ENCODE measurements at regions not wholly inside any gene's neighbourhood (a gene's known extent, or its start where the extent isn't known, plus 50 kb on each side); places are given as distances from the start of the nearest gene placed in this dataset.
"Not testable (repeated sequence)": the region's sequence is repeated elsewhere in the genome, so short reads cannot be mapped to it uniquely, and the experiment has no call there.

DNA sequence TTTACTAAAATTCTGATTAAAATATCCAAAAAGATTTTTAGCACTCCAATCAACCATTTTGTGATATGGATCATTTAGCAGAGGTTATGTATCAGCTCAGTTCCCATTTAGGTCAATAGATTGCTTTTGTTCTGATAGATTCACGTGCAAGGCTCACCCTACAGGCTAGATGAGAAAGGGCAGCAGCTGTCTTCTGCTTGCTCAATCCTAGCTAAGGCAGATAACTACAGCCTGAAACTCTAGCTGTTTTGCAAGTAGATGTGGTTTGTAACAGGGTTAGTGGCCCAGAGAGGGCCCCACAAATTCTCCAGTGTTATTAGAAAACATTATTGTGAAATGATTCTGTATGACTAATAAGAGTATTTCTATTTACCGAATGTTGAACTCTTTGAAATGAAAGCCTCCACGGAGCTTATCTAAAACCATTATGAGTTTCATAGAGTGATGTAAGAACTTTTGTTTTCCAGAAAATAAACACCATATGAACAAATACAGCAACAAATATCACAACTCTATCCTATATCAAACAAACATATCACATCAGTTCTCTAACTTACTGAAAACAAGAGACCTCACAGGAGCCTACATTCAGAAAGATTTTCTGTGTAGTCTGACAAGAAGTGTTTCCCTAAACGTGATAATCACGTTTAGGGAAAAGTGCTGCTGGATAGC, 841.9 kb upstream of the ACO1 start:
- Histone ChIP-seq H2BK120ac (ENCODE audit: low read depth, low read length) (no peak overlapping the region), H3K4ac (ENCODE audit: low read depth in 1 of 2, low read length in 2 of 2) (no peak overlapping the region), H3K9ac (ENCODE audit: low read length) (no peak overlapping the region), H3K4me3 (ENCODE audit: insufficient read depth in 1 of 2, low read depth in 1 of 2, low read length in 2 of 2) (peak overlapping the region in 1 of 2 experiments; percentile 3), H3K4me1 (ENCODE audit: control insufficient read depth, insufficient read depth, low read depth, low read length) (no peaks in the 10 kb centered on the region), H3K23ac (ENCODE audit: low read length in 2 of 2) (no peak overlapping the region), H4K91ac (ENCODE audit: low read length) (no peak overlapping the region), H2BK5ac (ENCODE audit: low read depth, low read length, poor library complexity, severe bottlenecking) (no peak overlapping the region), H2AK5ac (ENCODE audit: low read length, severe bottlenecking) (no peak overlapping the region), H3K4me2 (ENCODE audit: low read length, poor library complexity, severe bottlenecking) (no peak overlapping the region), H2AFZ (ENCODE audit: low read depth, low read length) (no peak overlapping the region), H2BK15ac (ENCODE audit: low read depth, poor library complexity, severe bottlenecking) (no peak overlapping the region), H4K8ac (ENCODE audit: low read length) (no peak overlapping the region), H3K27me3 (ENCODE audit: control insufficient read depth in 1 of 2, insufficient read depth in 1 of 2, low read length in 2 of 2) (no peaks in the 10 kb centered on the region), H3K9me3 (ENCODE audit: control insufficient read depth, low read length) (no peaks in the 10 kb centered on the region), H2BK12ac (ENCODE audit: low read length in 2 of 2) (no peak overlapping the region), H3K14ac (ENCODE audit: low read length in 2 of 2) (no peak overlapping the region), H3K36me3 (ENCODE audit: control insufficient read depth in 1 of 2, insufficient read depth in 2 of 2, low read depth in 1 of 2, low read length in 2 of 2) (no peaks in the 10 kb centered on the region), H3K79me1 (replicated peaks; ENCODE audit: low read length, poor library complexity, severe bottlenecking) (no peaks in the 10 kb centered on the region), H3K18ac (ENCODE audit: low read depth in 1 of 2, low read length in 2 of 2) (no peak overlapping the region), H3K27ac (ENCODE audit: low read length, poor library complexity, severe bottlenecking) (no peak overlapping the region)
- 61% methylated on average over 3 of the region's 5 CpGs for WGBS
- peak; percentile 81 for DNase-seq

DNA sequence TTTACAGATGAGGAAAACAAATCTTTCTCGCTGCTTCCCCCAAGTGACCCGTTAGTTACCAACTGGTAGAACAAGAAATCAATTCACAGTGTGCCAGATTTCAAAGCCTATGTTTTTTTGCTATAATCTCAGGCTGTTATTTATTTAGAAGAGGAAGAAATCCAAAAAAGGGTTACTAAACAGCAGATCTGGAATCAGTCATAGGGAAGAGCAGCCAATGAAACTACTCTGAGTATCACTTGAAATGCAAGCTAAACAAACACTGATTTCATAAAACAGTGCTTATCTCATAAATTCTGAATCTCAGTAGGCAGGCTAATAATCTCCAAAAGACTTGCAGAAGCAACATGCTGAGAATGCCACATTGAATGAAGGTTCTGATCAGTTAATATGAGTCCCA, 829.5 kb upstream of the ACO1 start:
- Histone ChIP-seq H4K91ac (ENCODE audit: low read length) (no peak overlapping the region), H3K9me3 (ENCODE audit: control insufficient read depth, low read length) (peaks cover 3% of the 10 kb centered on the region), H3K18ac (ENCODE audit: low read depth in 1 of 2, low read length in 2 of 2) (no peak overlapping the region), H3K23ac (ENCODE audit: low read length in 2 of 2) (no peak overlapping the region), H3K4me1 (ENCODE audit: control insufficient read depth, insufficient read depth, low read depth, low read length) (no peaks in the 10 kb centered on the region), H2BK5ac (ENCODE audit: low read depth, low read length, poor library complexity, severe bottlenecking) (no peak overlapping the region), H4K8ac (ENCODE audit: low read length) (no peak overlapping the region), H3K27ac (ENCODE audit: low read length, poor library complexity, severe bottlenecking) (no peak overlapping the region), H2BK15ac (ENCODE audit: low read depth, poor library complexity, severe bottlenecking) (no peak overlapping the region), H3K4me3 (ENCODE audit: insufficient read depth in 1 of 2, low read depth in 1 of 2, low read length in 2 of 2) (no peak overlapping the region), H3K36me3 (ENCODE audit: control insufficient read depth in 1 of 2, insufficient read depth in 2 of 2, low read depth in 1 of 2, low read length in 2 of 2) (no peaks in the 10 kb centered on the region), H3K79me1 (replicated peaks; ENCODE audit: low read length, poor library complexity, severe bottlenecking) (no peaks in the 10 kb centered on the region), H3K4ac (ENCODE audit: low read depth in 1 of 2, low read length in 2 of 2) (no peak overlapping the region), H3K4me2 (ENCODE audit: low read length, poor library complexity, severe bottlenecking) (no peak overlapping the region), H2BK120ac (ENCODE audit: low read depth, low read length) (no peak overlapping the region), H2BK12ac (ENCODE audit: low read length in 2 of 2) (no peak overlapping the region), H3K14ac (ENCODE audit: low read length in 2 of 2) (no peak overlapping the region), H3K9ac (ENCODE audit: low read length) (no peak overlapping the region), H2AFZ (ENCODE audit: low read depth, low read length) (no peak overlapping the region), H3K27me3 (ENCODE audit: control insufficient read depth in 1 of 2, insufficient read depth in 1 of 2, low read length in 2 of 2) (no peaks in the 10 kb centered on the region), H2AK5ac (ENCODE audit: low read length, severe bottlenecking) (no peak overlapping the region)
- no peak for DNase-seq
- 100% methylated on average over 2 of the region's 2 CpGs for WGBS

DNA sequence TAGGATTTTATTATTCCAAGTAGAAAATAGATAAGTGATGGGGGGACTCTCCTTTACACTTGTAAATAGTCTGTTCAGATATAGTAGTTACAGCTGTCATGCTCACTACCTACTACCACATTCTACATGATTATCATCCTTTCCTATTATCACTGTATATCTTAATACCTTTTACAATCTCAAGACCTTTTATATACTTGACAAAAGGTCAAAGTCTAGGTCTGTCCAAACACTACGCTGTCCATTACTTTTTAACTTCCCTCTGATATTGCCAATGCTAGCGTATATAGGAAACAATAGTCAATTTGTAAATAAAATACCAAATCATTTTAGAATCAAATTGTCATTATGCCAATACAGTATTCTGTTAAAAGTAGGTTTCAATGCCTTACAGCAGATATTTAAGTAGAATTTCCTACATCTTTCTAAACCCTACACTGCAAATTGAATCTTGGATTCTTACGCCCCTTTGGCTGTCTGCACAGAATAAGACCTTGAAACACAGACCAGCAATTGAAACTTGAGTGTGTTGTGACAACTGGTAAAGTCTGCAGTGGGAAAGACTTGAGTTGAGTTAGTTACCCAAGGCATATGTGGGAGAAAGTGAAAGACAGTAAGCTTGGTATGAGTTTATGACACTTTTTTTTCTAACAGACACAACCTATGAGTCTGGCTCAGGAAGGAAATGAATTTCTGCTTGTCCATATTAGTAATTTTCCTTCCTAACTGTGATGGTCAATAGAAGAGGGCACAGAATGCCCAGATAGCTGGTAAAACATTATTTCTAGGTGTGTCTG, 827.6 kb upstream of the ACO1 start:
- 100% methylated on average over 1 of the region's 3 CpGs for WGBS
- H2AFZ ChIP-seq (ENCODE audit: low read depth, low read length): no peak overlapping the region

DNA sequence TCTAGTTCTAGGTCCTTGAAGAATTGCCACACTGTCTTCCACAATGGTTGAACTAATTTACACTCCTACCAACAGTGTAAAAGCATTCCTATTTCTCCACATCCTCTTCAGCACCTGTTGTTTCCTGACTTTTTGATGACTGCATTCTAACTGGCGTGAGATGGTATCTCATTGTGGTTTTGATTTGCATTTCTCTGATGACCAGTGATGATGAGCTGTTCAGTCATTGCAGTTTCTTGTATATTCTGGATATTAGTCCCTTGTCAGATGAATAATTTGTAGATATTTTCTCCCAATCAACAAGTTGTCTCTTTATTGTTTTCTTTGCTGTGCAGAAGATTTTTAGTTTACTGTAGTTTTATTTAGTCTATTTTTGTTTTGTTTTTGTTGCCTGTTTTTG, 812.3 kb upstream of the ACO1 start:
- H3K27me3 ChIP-seq (ENCODE audit: control insufficient read depth in 1 of 2, insufficient read depth in 1 of 2, low read length in 2 of 2); H3K36me3 ChIP-seq (ENCODE audit: control insufficient read depth in 1 of 2, insufficient read depth in 2 of 2, low read depth in 1 of 2, low read length in 2 of 2); H2BK5ac ChIP-seq (ENCODE audit: low read depth, low read length, poor library complexity, severe bottlenecking); H4K91ac ChIP-seq (ENCODE audit: low read length); DNase-seq; H2BK15ac ChIP-seq (ENCODE audit: low read depth, poor library complexity, severe bottlenecking); H2AFZ ChIP-seq (ENCODE audit: low read depth, low read length); H2AK5ac ChIP-seq (ENCODE audit: low read length, severe bottlenecking); H2BK120ac ChIP-seq (ENCODE audit: low read depth, low read length); H3K9me3 ChIP-seq (ENCODE audit: control insufficient read depth, low read length); H3K18ac ChIP-seq (ENCODE audit: low read depth in 1 of 2, low read length in 2 of 2); H3K4me3 ChIP-seq (ENCODE audit: insufficient read depth in 1 of 2, low read depth in 1 of 2, low read length in 2 of 2); H3K9ac ChIP-seq (ENCODE audit: low read length); H4K8ac ChIP-seq (ENCODE audit: low read length); H3K27ac ChIP-seq (ENCODE audit: low read length, poor library complexity, severe bottlenecking); H3K23ac ChIP-seq (ENCODE audit: low read length in 2 of 2); H3K4me1 ChIP-seq (ENCODE audit: control insufficient read depth, insufficient read depth, low read depth, low read length); H3K79me1 ChIP-seq (replicated peaks; ENCODE audit: low read length, poor library complexity, severe bottlenecking); H3K14ac ChIP-seq (ENCODE audit: low read length in 2 of 2); H3K4me2 ChIP-seq (ENCODE audit: low read length, poor library complexity, severe bottlenecking); H2BK12ac ChIP-seq (ENCODE audit: low read length in 2 of 2); H3K4ac ChIP-seq (ENCODE audit: low read depth in 1 of 2, low read length in 2 of 2): not testable (repeated sequence)
- WGBS: no CpG with 5 or more reads among the region's 1 CpG

More for the DNA sequence above, 827.6 kb upstream of the ACO1 start:
- H3K9ac ChIP-seq (ENCODE audit: low read length): no peak overlapping the region
- no peak overlapping the region for H3K27ac ChIP-seq (ENCODE audit: low read length, poor library complexity, severe bottlenecking)
- H3K4me2 ChIP-seq (ENCODE audit: low read length, poor library complexity, severe bottlenecking): no peak overlapping the region
- no peak overlapping the region for H3K14ac ChIP-seq (ENCODE audit: low read length in 2 of 2)
- no peak overlapping the region for H2BK15ac ChIP-seq (ENCODE audit: low read depth, poor library complexity, severe bottlenecking)
- no peak overlapping the region for H4K91ac ChIP-seq (ENCODE audit: low read length)
- H3K4me3 ChIP-seq (ENCODE audit: insufficient read depth in 1 of 2, low read depth in 1 of 2, low read length in 2 of 2): no peak overlapping the region
- H3K9me3 ChIP-seq (ENCODE audit: control insufficient read depth, low read length): peaks cover 3% of the 10 kb centered on the region
- H4K8ac ChIP-seq (ENCODE audit: low read length): no peak overlapping the region
- no peak overlapping the region for H3K4ac ChIP-seq (ENCODE audit: low read depth in 1 of 2, low read length in 2 of 2)
- no peaks in the 10 kb centered on the region for H3K36me3 ChIP-seq (ENCODE audit: control insufficient read depth in 1 of 2, insufficient read depth in 2 of 2, low read depth in 1 of 2, low read length in 2 of 2)
- no peaks in the 10 kb centered on the region for H3K4me1 ChIP-seq (ENCODE audit: control insufficient read depth, insufficient read depth, low read depth, low read length)
- no peak overlapping the region for H2AK5ac ChIP-seq (ENCODE audit: low read length, severe bottlenecking)
- H3K79me1 ChIP-seq (replicated peaks; ENCODE audit: low read length, poor library complexity, severe bottlenecking): no peaks in the 10 kb centered on the region
- no peak overlapping the region for H2BK5ac ChIP-seq (ENCODE audit: low read depth, low read length, poor library complexity, severe bottlenecking)
- no peak overlapping the region for H2BK120ac ChIP-seq (ENCODE audit: low read depth, low read length)
- H2BK12ac ChIP-seq (ENCODE audit: low read length in 2 of 2): no peak overlapping the region
- DNase-seq: no peak
- no peak overlapping the region for H3K18ac ChIP-seq (ENCODE audit: low read depth in 1 of 2, low read length in 2 of 2)
- no peaks in the 10 kb centered on the region for H3K27me3 ChIP-seq (ENCODE audit: control insufficient read depth in 1 of 2, insufficient read depth in 1 of 2, low read length in 2 of 2)
- no peak overlapping the region for H3K23ac ChIP-seq (ENCODE audit: low read length in 2 of 2)
